ENCODE measurements at regions not wholly inside any gene's neighbourhood (a gene's known extent, or its start where the extent isn't known, plus 50 kb on each side); places are given as distances from the start of the nearest gene placed in this dataset.

- TF ChIP-seq CTCF (conservative IDR thresholded peaks at IDR 0.05; ENCODE audit: control insufficient read depth, insufficient read depth, low read depth, low read length), result no peak
- H3K4me3 ChIP-seq (ENCODE audit: control insufficient read depth, low read depth, low read length), result no peak overlapping the region
- DNase-seq (ENCODE audit: low read depth), result no peak
These were observed 207.0 kb downstream of the DIPK2A start for GRCh38 chr3:144178607-144179006.

- TF ChIP-seq CTCF (conservative IDR thresholded peaks at IDR 0.05; ENCODE audit: control insufficient read depth, insufficient read depth, low read depth, low read length), result no peak
- DNase-seq (ENCODE audit: low read depth), result no peak
- no peak overlapping the region for H3K4me3 ChIP-seq (ENCODE audit: control insufficient read depth, low read depth, low read length)
These were observed 209.4 kb downstream of the DIPK2A start for GRCh38 chr3:144181062-144181461.

- H3K4me3 ChIP-seq (ENCODE audit: control insufficient read depth, low read depth, low read length), result no peak overlapping the region
- TF ChIP-seq CTCF (conservative IDR thresholded peaks at IDR 0.05; ENCODE audit: control insufficient read depth, insufficient read depth, low read depth, low read length), result no peak
- DNase-seq (ENCODE audit: low read depth), result no peak
These were observed 210.9 kb downstream of the DIPK2A start for GRCh38 chr3:144182501-144182900.

GRCh38 chr3:144185276-144185675 is 213.7 kb downstream of the DIPK2A start:
- DNase-seq (ENCODE audit: low read depth), result peak; percentile 48
- no peak for TF ChIP-seq CTCF (conservative IDR thresholded peaks at IDR 0.05; ENCODE audit: control insufficient read depth, insufficient read depth, low read depth, low read length)
- H3K4me3 ChIP-seq (ENCODE audit: control insufficient read depth, low read depth, low read length), result no peak overlapping the region

GRCh38 chr3:144187531-144188210 is 216.0 kb downstream of the DIPK2A start:
- no peak for TF ChIP-seq CTCF (conservative IDR thresholded peaks at IDR 0.05; ENCODE audit: control insufficient read depth, insufficient read depth, low read depth, low read length)
- DNase-seq (ENCODE audit: low read depth), result peak; percentile 42
- no peak overlapping the region for H3K4me3 ChIP-seq (ENCODE audit: control insufficient read depth, low read depth, low read length)

GRCh38 chr3:144189044-144189443 is 217.4 kb downstream of the DIPK2A start:
- no peak for TF ChIP-seq CTCF (conservative IDR thresholded peaks at IDR 0.05; ENCODE audit: control insufficient read depth, insufficient read depth, low read depth, low read length)

GRCh38 chr3:144197116-144197515 is 225.5 kb downstream of the DIPK2A start:
- DNase-seq (ENCODE audit: low read depth), result no peak
- TF ChIP-seq CTCF (conservative IDR thresholded peaks at IDR 0.05; ENCODE audit: control insufficient read depth, insufficient read depth, low read depth, low read length), result no peak

More at GRCh38 chr3:144189044-144189443, 217.4 kb downstream of the DIPK2A start:
- no peak overlapping the region for H3K4me3 ChIP-seq (ENCODE audit: control insufficient read depth, low read depth, low read length)
- DNase-seq (ENCODE audit: low read depth), result peak; percentile 2

More at GRCh38 chr3:144197116-144197515, 225.5 kb downstream of the DIPK2A start:
- H3K4me3 ChIP-seq (ENCODE audit: control insufficient read depth, low read depth, low read length), result no peak overlapping the region
